Keratinocyte (primary cell): ENCODE measurements at regions not wholly inside any gene's neighbourhood (a gene's known extent, or its start where the extent isn't known, plus 50 kb on each side); places are given as distances from the start of the nearest gene placed in this dataset.

Experiments used
- DNase-seq: peaks from one replicate; pipeline ENCODE4 v3.0.0-alpha.2; 2011; ENCODE audit warnings: low read depth, missing footprints, low spot score
- FAIRE-seq: peaks from 2 replicates; lab custom pipeline; 2011; peaks lifted over from hg19 to GRCh38; lab: Jason Lieb, UNC
- H2AFZ ChIP-seq: 2 replicates; pipeline ENCODE4 v1.6.0; 2012; ENCODE audit warnings: low read length, control low read depth, inconsistent platforms; ENCODE audit not compliant: control insufficient read depth
- H3K27ac ChIP-seq: 2 replicates; pipeline ENCODE4 v1.5.1; 2011; ENCODE audit warnings: low read length; ENCODE audit not compliant: control insufficient read depth, insufficient read depth
- H3K27me3 ChIP-seq: 3 replicates; pipeline ENCODE4 v1.6.0; 2011; ENCODE audit warnings: low read length; ENCODE audit not compliant: control insufficient read depth, insufficient read depth; ENCODE audit errors: extremely low read depth
- H3K36me3 ChIP-seq, 2 experiments: 2 replicates in 1 of 2; 3 replicates in 1 of 2; pipeline ENCODE4 v1.5.1; 2011; ENCODE audit warnings: low read length in 2 of 2, mild to moderate bottlenecking in 1 of 2; ENCODE audit not compliant: control insufficient read depth in 2 of 2, insufficient read depth in 2 of 2; ENCODE audit errors: extremely low read depth in 1 of 2
- H3K4me1 ChIP-seq: 3 replicates; pipeline ENCODE4 v1.5.1; 2011; ENCODE audit warnings: low read length; ENCODE audit not compliant: control insufficient read depth, insufficient read depth; ENCODE audit errors: extremely low read depth
- H3K4me2 ChIP-seq: 3 replicates; pipeline ENCODE4 v1.6.0; 2011; ENCODE audit warnings: low read depth, low read length; ENCODE audit not compliant: control insufficient read depth, insufficient read depth; ENCODE audit errors: extremely low read depth
- H3K4me3 ChIP-seq, 3 experiments: fragments of 200-600 bp in 1 of 3; sonication (generic) in 1 of 3; 2 replicates in 2 of 3; 3 replicates in 1 of 3; pipeline ENCODE4 v1.5.1; 2011 to 2016; ENCODE audit warnings: low read length in 3 of 3, mild to moderate bottlenecking in 3 of 3, control low read depth in 2 of 3, inconsistent platforms in 1 of 3, low read depth in 1 of 3, mixed read lengths in 1 of 3, mixed run types in 1 of 3, moderate library complexity in 1 of 3; ENCODE audit not compliant: control insufficient read depth in 2 of 3, insufficient read depth in 2 of 3; ENCODE audit errors: extremely low read depth in 1 of 3
- H3K79me2 ChIP-seq: 2 replicates; pipeline ENCODE4 v1.6.0; 2012; ENCODE audit warnings: low read length; ENCODE audit not compliant: control insufficient read depth, insufficient read depth
- H3K9ac ChIP-seq: 3 replicates; pipeline ENCODE4 v1.6.0; 2011; ENCODE audit warnings: low read length; ENCODE audit not compliant: control insufficient read depth, insufficient read depth; ENCODE audit errors: extremely low read depth
- H3K9me1 ChIP-seq: 3 replicates; pipeline ENCODE4 v1.6.0; 2011; ENCODE audit warnings: low read length; ENCODE audit not compliant: control insufficient read depth, insufficient read depth; ENCODE audit errors: extremely low read depth
- H3K9me3 ChIP-seq: 2 replicates; pipeline ENCODE4 v1.5.1; 2012; ENCODE audit warnings: low read depth, low read length; ENCODE audit not compliant: control insufficient read depth
- H4K20me1 ChIP-seq: 3 replicates; pipeline ENCODE4 v1.6.0; 2011; ENCODE audit warnings: low read length; ENCODE audit not compliant: control insufficient read depth, insufficient read depth; ENCODE audit errors: extremely low read depth
- CTCF ChIP-seq, 3 experiments: IDR thresholded peaks in 1 of 3; conservative IDR thresholded peaks in 1 of 3; optimal IDR thresholded peaks in 1 of 3; 2 replicates in 2 of 3; 3 replicates in 1 of 3; pipeline versions ENCODE3 to v1.5.1; 2011; ENCODE audit warnings: low read length in 3 of 3, mild to moderate bottlenecking in 3 of 3, moderate library complexity in 2 of 3, control low read depth in 1 of 3, inconsistent platforms in 1 of 3; ENCODE audit not compliant: insufficient read depth in 2 of 3; ENCODE audit errors: extremely low read depth in 1 of 3
- EZH2 ChIP-seq: IDR thresholded peaks from one replicate; pipeline ENCODE4 v1.6.1; 2012; ENCODE audit warnings: inconsistent platforms, mild to moderate bottlenecking, low read length, moderate library complexity
- dilution Hi-C: fragments of 300-500 bp; cut with MboI; formaldehyde crosslinking; loops from one replicate; pipeline ENCODE4 v1.7.0; 2020; ENCODE audit warnings: low sequenced_read_pairs; ENCODE audit not compliant: extremely low pct_ligation_motif_present

GRCh38 chr10:78802866-78803265 is 265.9 kb upstream of the ZMIZ1 start:
- no peak for DNase-seq
- Histone ChIP-seq H4K20me1 (no peaks in the 10 kb centered on the region), H3K27ac (no peak overlapping the region), H3K79me2 (no peaks in the 10 kb centered on the region), H3K4me2 (no peak overlapping the region), H3K4me1 (no peaks in the 10 kb centered on the region), H3K9me1 (no peaks in the 10 kb centered on the region), H3K9me3 (no peaks in the 10 kb centered on the region), H3K9ac (no peak overlapping the region), H3K36me3 (no peaks in the 10 kb centered on the region), H3K27me3 (peaks cover 38% of the 10 kb centered on the region), H3K4me3 (no peak overlapping the region), H2AFZ (no peak overlapping the region)
- TF ChIP-seq CTCF (optimal IDR thresholded peaks at IDR 0.05 in 1 of 3, IDR thresholded peaks at IDR 0.05 in 1 of 3, conservative IDR thresholded peaks at IDR 0.05 in 1 of 3; ENCODE audit: extremely low read depth in 1 of 3, insufficient read depth in 2 of 3, low read length in 3 of 3) (no peak), EZH2 (no peak)
- dilution Hi-C loops, result no loop called here
- FAIRE-seq, result no peak

GRCh38 chr10:78803710-78804109 is 265.1 kb upstream of the ZMIZ1 start:
- dilution Hi-C loops, result no loop called here

More at GRCh38 chr10:78803710-78804109, 265.1 kb upstream of the ZMIZ1 start:
- Histone ChIP-seq H3K9me3 (no peaks in the 10 kb centered on the region), H3K27me3 (peaks cover 38% of the 10 kb centered on the region), H3K4me2 (no peak overlapping the region), H3K36me3 (no peaks in the 10 kb centered on the region), H3K9ac (no peak overlapping the region), H3K27ac (no peak overlapping the region), H3K79me2 (no peaks in the 10 kb centered on the region), H3K4me3 (no peak overlapping the region), H3K4me1 (no peaks in the 10 kb centered on the region), H2AFZ (no peak overlapping the region), H3K9me1 (no peaks in the 10 kb centered on the region), H4K20me1 (no peaks in the 10 kb centered on the region)
- DNase-seq (no peak), FAIRE-seq (no peak)
- TF ChIP-seq CTCF (optimal IDR thresholded peaks at IDR 0.05 in 1 of 3, IDR thresholded peaks at IDR 0.05 in 1 of 3, conservative IDR thresholded peaks at IDR 0.05 in 1 of 3; ENCODE audit: extremely low read depth in 1 of 3, insufficient read depth in 2 of 3, low read length in 3 of 3) (no peak), EZH2 (no peak)
